ENCODE measurements at regions not wholly inside any gene's neighbourhood (a gene's known extent, or its start where the extent isn't known, plus 50 kb on each side); places are given as distances from the start of the nearest gene placed in this dataset.
"Not testable (repeated sequence)": the region's sequence is repeated elsewhere in the genome, so short reads cannot be mapped to it uniquely, and the experiment has no call there.

DNA sequence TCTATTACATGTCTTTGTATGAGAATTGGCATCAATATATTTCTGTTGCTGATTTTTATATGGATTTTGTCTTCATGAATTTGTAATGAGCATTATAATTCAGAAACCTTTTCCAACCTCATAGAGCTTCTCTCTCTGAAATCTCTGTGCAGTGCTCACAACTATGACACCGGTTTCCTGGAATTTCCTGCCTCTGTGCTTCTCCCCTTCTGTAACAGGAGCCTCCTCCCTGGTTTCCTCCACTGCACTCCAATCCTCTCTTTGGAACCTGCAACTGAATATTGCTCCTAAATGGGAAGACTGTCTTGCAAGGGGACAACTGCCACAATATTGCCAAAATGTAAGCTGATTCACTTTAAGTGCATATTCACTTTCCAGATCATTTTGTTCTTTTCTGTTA, 1147.9 kb downstream of the UQCRFS1 start:
- DNase-seq (ENCODE audit: low read depth), result no peak

GRCh38 chr19:28063702-28064101, 1149.2 kb downstream of the UQCRFS1 start:
- no peak for DNase-seq (ENCODE audit: low read depth)

DNA sequence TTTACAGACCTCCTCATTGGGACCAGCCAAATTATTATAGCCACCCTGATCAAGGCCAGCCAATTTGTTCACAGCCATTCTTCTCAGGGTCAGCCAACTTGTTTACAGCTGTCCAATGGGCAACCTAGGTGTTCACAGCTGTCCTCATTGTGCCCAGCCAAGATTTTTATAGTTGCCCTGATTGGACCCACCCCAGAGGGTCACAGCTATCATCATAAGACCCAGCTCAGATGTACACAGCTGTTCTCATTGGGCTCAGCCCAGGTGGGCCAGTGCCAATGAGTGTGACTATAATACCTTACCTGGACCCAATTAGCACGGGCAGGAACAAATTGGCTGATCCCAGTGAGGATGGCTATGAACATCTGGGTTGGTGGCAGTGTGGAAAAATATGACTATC, 1151.8 kb downstream of the UQCRFS1 start:
- no peak for DNase-seq (ENCODE audit: low read depth)

DNA sequence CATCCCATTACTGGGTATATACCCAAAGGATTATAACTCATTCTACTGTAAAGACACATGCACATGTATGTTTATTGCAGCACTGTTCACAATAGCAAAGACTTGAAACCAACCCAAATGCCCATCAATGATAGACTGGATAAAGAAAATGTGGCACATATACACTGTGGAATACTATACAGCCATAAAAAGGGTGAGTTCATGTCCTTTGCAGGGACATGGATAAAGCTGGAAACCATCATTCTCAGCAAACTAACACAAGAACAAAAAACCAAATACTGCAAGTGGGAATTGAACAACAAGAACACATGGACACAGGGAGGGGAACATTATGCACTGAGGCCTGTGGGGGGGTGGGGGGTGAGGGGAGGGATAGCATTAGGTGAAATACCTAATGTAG, 1155.9 kb downstream of the UQCRFS1 start:
- not testable (repeated sequence) for DNase-seq (ENCODE audit: low read depth)

- no peak for DNase-seq (ENCODE audit: low read depth)
These were observed 1161.9 kb downstream of the UQCRFS1 start for GRCh38 chr19:28051047-28051446.

DNA sequence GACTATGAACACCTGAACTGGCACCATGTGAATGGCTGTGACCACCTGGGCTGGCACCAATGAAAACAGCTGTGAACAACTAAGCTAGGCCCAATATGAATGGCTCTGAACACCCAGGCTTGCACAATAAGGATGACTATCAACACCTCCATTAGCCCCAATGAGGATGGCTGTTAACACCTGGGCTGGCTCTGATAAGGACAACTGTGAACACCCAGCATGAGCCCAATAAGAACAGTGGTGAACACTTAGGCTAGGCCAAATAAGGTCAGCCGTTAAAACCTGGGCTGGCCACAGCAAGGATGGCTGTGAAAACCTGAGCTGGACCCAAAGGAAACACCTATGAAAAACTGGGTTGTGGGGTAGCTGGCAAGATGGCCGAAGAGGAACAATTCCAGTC, 1163.1 kb downstream of the UQCRFS1 start:
- DNase-seq (ENCODE audit: low read depth), result no peak

- no peak for DNase-seq (ENCODE audit: low read depth)
These were observed 1166.0 kb downstream of the UQCRFS1 start for GRCh38 chr19:28046932-28047331.

GRCh38 chr19:28045621-28046020, 1167.3 kb downstream of the UQCRFS1 start:
- no peak for DNase-seq (ENCODE audit: low read depth)

DNA sequence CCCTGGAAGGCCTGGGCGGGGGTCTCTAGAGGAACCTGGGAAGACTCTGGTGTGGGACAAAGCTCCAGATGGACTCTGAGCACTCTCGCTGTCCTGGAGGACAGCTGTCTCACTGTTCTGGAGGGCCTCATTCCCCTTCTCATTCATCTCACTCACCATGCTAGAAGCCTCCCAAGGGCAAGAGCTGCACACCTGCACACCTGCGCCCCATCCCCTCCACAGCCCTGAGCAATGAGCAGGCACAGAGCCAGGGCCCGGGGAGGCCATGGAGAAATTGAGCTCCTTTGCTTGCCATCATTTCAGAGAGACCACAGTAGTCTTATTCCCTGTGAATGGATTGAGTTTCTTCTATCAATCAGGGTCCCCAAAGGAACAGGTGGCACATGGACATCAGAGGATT, 1168.5 kb downstream of the UQCRFS1 start:
- DNase-seq (ENCODE audit: low read depth), result no peak

DNA sequence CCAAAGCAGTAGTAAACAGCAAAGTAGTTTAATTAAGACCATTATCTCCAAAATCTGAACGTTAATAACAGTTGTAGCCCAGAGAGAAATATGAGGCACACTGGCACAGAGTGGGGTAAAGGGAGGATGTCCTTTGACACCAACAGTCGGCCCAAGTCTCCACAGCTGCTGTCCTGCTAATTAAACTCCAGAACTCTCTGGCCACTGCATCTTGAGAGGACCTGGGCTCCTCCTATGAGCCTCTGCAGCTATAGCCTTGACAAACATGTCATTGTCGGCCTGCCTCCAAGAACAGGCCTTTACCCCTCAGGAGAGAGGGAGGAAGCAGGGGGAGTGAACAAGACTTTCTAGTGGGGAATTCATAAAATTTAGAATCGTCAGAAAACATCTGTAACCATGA, 1170.4 kb downstream of the UQCRFS1 start:
- no peak for DNase-seq (ENCODE audit: low read depth)

GRCh38 chr19:28039677-28040381, 1173.1 kb downstream of the UQCRFS1 start:
- no peak for DNase-seq (ENCODE audit: low read depth)

- DNase-seq (ENCODE audit: low read depth), result no peak
These were observed 1175.8 kb downstream of the UQCRFS1 start for GRCh38 chr19:28037186-28037585.

DNA sequence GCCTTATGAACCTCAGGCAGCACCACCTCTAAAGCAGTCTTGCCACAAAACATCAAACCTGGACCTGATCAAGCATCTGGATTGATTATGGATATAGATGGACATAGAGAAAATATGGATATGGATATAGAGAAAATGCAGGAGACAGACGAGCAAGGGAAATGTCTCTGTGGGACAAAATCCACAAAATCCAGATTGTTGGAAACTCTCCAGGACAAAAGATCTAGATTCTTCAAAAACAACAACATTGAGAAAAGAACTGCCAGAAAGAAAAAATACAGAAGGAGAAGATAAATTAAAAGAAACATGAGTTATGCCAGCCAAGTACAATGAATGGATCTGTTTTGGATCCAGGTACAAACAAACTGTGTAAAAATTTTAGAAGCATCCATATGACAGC, 1176.5 kb downstream of the UQCRFS1 start:
- no peak for DNase-seq (ENCODE audit: low read depth)

- no peak for DNase-seq (ENCODE audit: low read depth)
These were observed 1178.0 kb downstream of the UQCRFS1 start for GRCh38 chr19:28034936-28035335.

GRCh38 chr19:28028881-28029444, 1184.0 kb downstream of the UQCRFS1 start:
- DNase-seq (ENCODE audit: low read depth), result no peak

- no peak for DNase-seq (ENCODE audit: low read depth)
These were observed 1185.8 kb downstream of the UQCRFS1 start for GRCh38 chr19:28027116-28027515.

- DNase-seq (ENCODE audit: low read depth), result no peak
These were observed 1186.3 kb downstream of the UQCRFS1 start for GRCh38 chr19:28026636-28027035.

GRCh38 chr19:28024920-28025319, 1188.0 kb downstream of the UQCRFS1 start:
- no peak for DNase-seq (ENCODE audit: low read depth)

GRCh38 chr19:28023064-28023463, 1189.9 kb downstream of the UQCRFS1 start:
- DNase-seq (ENCODE audit: low read depth), result no peak

GRCh38 chr19:28022506-28022905, 1190.4 kb downstream of the UQCRFS1 start:
- no peak for DNase-seq (ENCODE audit: low read depth)

DNA sequence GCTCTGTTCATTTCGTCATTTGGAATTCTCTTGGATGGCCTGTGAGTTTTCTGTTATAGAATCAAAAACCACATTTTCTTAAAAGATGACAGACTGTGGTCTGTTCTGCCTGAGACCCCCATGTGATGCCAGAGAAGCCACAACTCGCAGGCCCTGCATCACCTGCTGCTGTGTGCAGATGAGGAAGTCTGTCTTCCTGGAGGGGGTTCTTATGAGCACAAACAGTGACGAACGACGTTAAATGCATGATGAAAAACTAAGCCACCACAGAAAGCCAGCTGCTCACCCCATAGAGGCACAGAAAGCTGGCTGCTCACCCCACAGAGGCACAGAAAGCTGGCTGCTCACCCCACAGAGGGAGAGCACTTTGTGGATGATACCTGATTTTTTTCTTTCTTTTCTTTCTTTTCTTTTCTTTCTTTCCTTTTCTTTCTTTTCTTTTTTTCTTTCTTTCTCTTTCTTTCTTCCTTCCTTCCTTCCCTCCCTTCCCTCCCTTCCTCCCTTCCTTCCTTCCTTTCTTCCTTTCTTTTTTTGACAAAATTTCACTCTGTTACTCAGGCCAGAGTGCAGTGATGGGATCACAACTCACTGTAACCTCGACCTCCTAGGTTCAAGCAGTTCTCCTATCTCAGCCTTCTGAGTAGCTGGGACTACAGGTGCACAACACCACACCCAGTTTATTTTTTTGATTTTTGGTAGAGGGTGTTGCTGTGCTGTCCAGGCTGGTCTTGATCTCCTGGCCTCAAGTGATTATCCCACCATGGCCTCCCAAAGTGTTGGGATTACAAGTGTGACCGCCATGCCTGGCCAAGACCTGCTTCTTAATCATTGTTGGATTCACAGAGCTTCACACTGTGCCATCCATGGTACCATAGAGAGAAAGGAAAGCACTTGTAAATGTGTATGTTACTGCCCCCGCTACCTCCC, 1191.4 kb downstream of the UQCRFS1 start:
- DNase-seq (ENCODE audit: low read depth), result no peak

GRCh38 chr19:28020619-28021258, 1192.2 kb downstream of the UQCRFS1 start:
- DNase-seq (ENCODE audit: low read depth), result no peak

- DNase-seq (ENCODE audit: low read depth), result no peak
These were observed 1193.0 kb downstream of the UQCRFS1 start for GRCh38 chr19:28019901-28020300.
